Activated B cell treated with CpG ODN at 0.5 μM for 24 hours (primary cell): ENCODE measurements at regions not wholly inside any gene's neighbourhood (a gene's known extent, or its start where the extent isn't known, plus 50 kb on each side); places are given as distances from the start of the nearest gene placed in this dataset.

Source experiments
- ATAC-seq: fragments of 200-7000 bp; cut with Tn5 transposase; one replicate; pipeline ENCODE4 v1.10.0; 2021; ENCODE audit warnings: low read depth, mild to moderate bottlenecking, moderate library complexity
- CTCF ChIA-PET: fragments of 350-600 bp; sonication (Branson Sonifier 250); formaldehyde crosslinking; loops from one replicate; lab custom pipeline; 2021; ENCODE audit warnings: antibody characterized with exemption; lab: Charles Lee
- POLR2A ChIA-PET: fragments of 350-600 bp; sonication (Branson Sonifier 250); formaldehyde crosslinking; loops from one replicate; lab custom pipeline; 2021; ENCODE audit warnings: antibody characterized with exemption; lab: Charles Lee
- DNase-seq: peaks from one replicate; pipeline ENCODE4 v3.0.0; 2022
- H3K27ac Mint-ChIP-seq: one replicate; pipeline ENCODE4 v1.8.0; 2020; ENCODE audit warnings: mixed read lengths
- H3K27me3 Mint-ChIP-seq: one replicate; pipeline ENCODE4 v1.8.0; 2021; ENCODE audit warnings: mixed read lengths
- H3K36me3 Mint-ChIP-seq: one replicate; pipeline ENCODE4 v1.8.0; 2021; ENCODE audit warnings: low read depth, mixed read lengths
- H3K4me1 Mint-ChIP-seq: one replicate; pipeline ENCODE4 v1.8.0; 2021; ENCODE audit warnings: mixed read lengths
- H3K4me3 Mint-ChIP-seq: one replicate; pipeline ENCODE4 v1.8.0; 2020; ENCODE audit warnings: mild to moderate bottlenecking, mixed read lengths
- H3K9me3 Mint-ChIP-seq: one replicate; pipeline ENCODE4 v1.8.0; 2020; ENCODE audit warnings: mixed read lengths
- CTCF ChIP-seq: fragments of 200-600 bp; IDR thresholded peaks from one replicate; pipeline ENCODE4 v1.8.0; 2022; ENCODE audit warnings: antibody characterized with exemption, mild to moderate bottlenecking
- intact Hi-C: fragments of 100-400 bp; cut with micrococcal nuclease; formaldehyde crosslinking; loops from one replicate; pipeline ENCODE4 v1.15.1; 2024

- Mint-ChIP-seq H3K27ac (no peak overlapping the region), H3K4me1 (no peaks in the 10 kb centered on the region), H3K4me3 (no peak overlapping the region), H3K27me3 (no peaks in the 10 kb centered on the region), H3K9me3 (no peaks in the 10 kb centered on the region), H3K36me3 (no peaks in the 10 kb centered on the region)
- POLR2A ChIA-PET = no interaction called here
- ATAC-seq (no peak), DNase-seq (no peak)
- intact Hi-C loops = no loop called here
- no peak for TF ChIP-seq CTCF
- CTCF ChIA-PET = no interaction called here
These were observed 389.2 kb downstream of the ADAM29 start for GRCh38 chr4:175307326-175307725.

- Mint-ChIP-seq H3K9me3 (no peaks in the 10 kb centered on the region), H3K27me3 (no peaks in the 10 kb centered on the region), H3K27ac (no peak overlapping the region), H3K4me3 (no peak overlapping the region), H3K4me1 (no peaks in the 10 kb centered on the region), H3K36me3 (no peaks in the 10 kb centered on the region)
- intact Hi-C loops = no loop called here
- ChIA-PET POLR2A (no interaction called here), CTCF (no interaction called here)
- TF ChIP-seq CTCF = no peak
- DNase-seq = no peak
- ATAC-seq = no peak
These were observed 390.1 kb downstream of the ADAM29 start for GRCh38 chr4:175308236-175308635.

GRCh38 chr4:175309041-175309440 lies 390.9 kb downstream of the ADAM29 start:
- intact Hi-C loops = no loop called here
- CTCF ChIA-PET = no interaction called here
- H3K27ac Mint-ChIP-seq = no peak overlapping the region
- H3K9me3 Mint-ChIP-seq = no peaks in the 10 kb centered on the region
- no peak for TF ChIP-seq CTCF
- no peaks in the 10 kb centered on the region for H3K36me3 Mint-ChIP-seq
- no peak for ATAC-seq
- H3K4me3 Mint-ChIP-seq = no peak overlapping the region
- POLR2A ChIA-PET = no interaction called here
- H3K27me3 Mint-ChIP-seq = no peaks in the 10 kb centered on the region
- H3K4me1 Mint-ChIP-seq = no peaks in the 10 kb centered on the region
- no peak for DNase-seq

- intact Hi-C loops = no loop called here
- H3K27me3 Mint-ChIP-seq = no peaks in the 10 kb centered on the region
- no peak for ATAC-seq
- CTCF ChIA-PET = no interaction called here
- no peak for DNase-seq
- peaks cover 3% of the 10 kb centered on the region for H3K9me3 Mint-ChIP-seq
- no peaks in the 10 kb centered on the region for H3K36me3 Mint-ChIP-seq
- POLR2A ChIA-PET = no interaction called here
- TF ChIP-seq CTCF = no peak
- H3K4me3 Mint-ChIP-seq = no peak overlapping the region
- H3K4me1 Mint-ChIP-seq = no peaks in the 10 kb centered on the region
- H3K27ac Mint-ChIP-seq = no peak overlapping the region
These were observed 407.1 kb downstream of the ADAM29 start for GRCh38 chr4:175325230-175325629.

GRCh38 chr4:175326796-175327195 lies 408.6 kb downstream of the ADAM29 start:
- Mint-ChIP-seq H3K4me1 (no peaks in the 10 kb centered on the region), H3K36me3 (no peaks in the 10 kb centered on the region), H3K27ac (no peak overlapping the region), H3K27me3 (no peaks in the 10 kb centered on the region), H3K4me3 (no peak overlapping the region), H3K9me3 (peaks cover 3% of the 10 kb centered on the region)
- no peak for DNase-seq
- intact Hi-C loops = no loop called here
- ATAC-seq = no peak
- TF ChIP-seq CTCF = no peak
- POLR2A ChIA-PET = no interaction called here
- CTCF ChIA-PET = interaction anchor here (0.7 kb wide), 1 partner anchor 66 kb away, joined by 3 read pairs; no protein-coding TSS in a partner anchor
